Stimulated activated CD8-positive, alpha-beta memory T cell treated with anti-CD3 and anti-CD28 coated beads, Interleukin-4, amount 100 ng/mL, for 1 hour (primary cell): ENCODE measurements at regions not wholly inside any gene's neighbourhood (a gene's known extent, or its start where the extent isn't known, plus 50 kb on each side); places are given as distances from the start of the nearest gene placed in this dataset.
"Not testable (repeated sequence)": the region's sequence is repeated elsewhere in the genome, so short reads cannot be mapped to it uniquely, and the experiment has no call there.

Experiments
- DNase-seq, 2 donors: peaks; one replicate each; pipeline ENCODE4 v3.0.0-alpha.2; 2020; ENCODE audit warnings: low read depth in 2 of 2, low spot score in 1 of 2

DNA sequence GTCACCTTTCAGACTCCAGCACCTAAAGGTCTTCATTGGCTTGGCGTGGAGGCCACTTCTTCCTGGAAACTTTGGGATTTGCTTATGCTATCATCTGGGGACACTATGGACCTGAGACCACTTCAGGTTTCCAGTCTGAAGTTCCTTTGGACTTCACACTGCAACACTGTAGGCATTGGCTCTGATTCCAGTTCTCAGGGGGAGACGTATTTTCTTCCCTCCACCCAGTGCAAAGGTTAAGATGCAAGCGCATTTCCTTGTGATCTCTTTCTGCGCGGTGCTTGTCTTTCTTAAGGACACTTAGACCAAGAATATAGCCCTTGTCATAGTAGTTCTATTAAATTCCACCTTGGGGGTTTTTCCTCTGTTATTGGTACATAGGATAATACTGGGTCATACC, 299.8 kb downstream of the TSHZ3 start:
- DNase-seq, result no peak

DNA sequence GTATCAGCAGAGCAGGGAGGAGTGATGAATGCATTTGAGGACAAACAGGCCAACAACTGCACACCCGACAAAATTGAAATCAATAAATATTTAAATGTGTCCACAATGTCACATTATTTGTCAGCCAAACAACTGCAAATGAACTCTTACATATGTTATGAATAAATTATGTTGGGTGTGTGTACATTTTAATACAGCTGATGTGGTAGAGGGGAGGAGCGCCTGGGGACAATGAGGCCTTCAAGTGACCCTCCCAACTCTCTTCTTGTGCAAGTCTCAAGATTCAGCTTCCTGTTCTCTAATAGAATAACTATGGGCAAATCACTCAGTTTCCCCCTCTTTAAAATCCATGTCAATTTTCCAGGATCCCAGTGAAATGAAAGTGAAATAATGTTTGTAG, 303.2 kb downstream of the TSHZ3 start:
- no peak for DNase-seq

DNA sequence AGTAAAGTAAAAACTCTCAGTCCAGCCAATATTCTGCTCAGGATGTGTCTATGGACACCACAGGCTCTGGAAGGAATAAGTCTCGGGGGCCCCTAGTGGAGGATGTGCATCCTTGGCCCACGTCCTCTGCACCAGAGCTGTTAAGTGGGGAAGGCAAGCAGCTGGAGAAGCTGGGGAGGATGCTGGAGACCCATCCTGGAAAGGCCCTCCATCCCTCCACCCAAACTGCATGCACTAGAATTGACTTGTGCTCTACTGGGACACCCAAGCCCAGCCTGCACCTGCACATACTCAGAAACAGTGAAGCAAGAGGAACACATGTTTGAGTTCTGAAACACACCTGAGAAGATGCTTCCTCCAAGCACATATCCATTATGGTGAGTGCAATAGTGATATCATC, 307.8 kb downstream of the TSHZ3 start:
- DNase-seq, result no peak

GRCh38 chr19:31039151-31039550, 310.1 kb downstream of the TSHZ3 start:
- no peak for DNase-seq

DNA sequence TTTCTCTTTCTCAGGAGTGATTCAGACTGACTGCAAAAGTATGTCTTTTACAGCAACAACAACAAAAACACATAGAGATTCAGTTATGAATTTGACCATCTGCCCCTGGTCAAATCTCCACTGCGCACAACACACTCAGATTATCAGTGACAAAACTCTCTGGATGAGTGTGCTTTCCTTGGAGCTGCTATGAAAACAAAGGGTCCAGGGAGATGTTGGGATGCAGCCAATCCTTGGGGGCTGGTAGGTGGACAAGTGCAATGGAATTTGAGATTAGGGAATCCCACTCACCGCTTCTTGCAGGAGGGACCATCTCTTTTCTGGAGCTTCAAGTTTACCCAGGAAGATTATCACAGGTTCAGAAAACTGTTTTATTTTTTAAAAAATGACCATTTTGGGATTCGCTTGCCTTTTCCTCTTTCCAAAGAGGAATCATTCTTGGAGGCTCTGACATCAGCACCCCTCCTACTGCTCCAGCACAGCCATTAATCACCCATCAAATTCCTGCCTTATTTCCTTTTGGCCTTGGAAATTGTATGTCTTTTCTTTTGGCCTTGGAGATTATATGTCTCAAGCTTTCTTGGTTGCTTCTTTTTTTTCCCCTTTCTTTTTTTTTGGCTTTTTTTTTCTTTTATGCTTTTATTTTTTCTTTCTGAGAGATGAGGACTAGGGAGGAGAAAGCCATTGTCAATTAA, 311.8 kb downstream of the TSHZ3 start:
- DNase-seq, result no peak

DNA sequence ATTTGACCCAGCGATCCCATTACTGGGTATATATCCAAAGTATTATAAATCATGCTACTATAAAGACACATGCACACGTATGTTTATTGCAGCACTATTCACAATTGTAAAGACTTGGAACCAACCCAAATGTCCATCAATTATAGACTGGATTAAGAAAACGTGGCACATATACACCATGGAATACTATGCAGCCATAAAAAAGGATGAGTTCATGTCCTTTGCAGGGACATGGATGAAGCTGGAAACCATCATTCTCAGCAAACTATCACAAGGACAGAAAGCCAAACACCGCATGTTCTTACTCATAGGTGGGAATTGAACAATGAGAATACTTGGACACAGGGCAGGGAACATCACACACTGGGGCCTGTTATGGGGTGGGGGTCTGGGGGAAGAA, 317.8 kb downstream of the TSHZ3 start:
- DNase-seq, result not testable (repeated sequence)

DNA sequence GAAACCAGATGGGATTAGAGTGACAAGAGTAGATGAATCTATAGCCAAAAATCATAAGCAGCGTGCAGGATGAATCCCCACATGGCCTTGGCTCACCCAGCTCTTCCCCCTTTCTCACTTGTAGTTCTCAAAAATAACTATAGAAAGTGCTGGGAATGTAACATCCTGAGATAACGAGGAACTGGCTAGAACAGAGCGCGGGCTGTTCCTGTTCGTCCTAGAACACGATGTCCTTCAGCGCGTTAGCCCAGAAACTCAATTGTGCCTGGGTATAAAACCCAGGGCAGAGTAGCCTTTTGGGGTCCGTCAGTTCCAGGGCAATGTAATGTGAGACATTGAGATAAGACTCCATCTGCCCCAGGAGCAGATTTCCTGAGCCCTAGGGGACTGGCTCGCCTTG, 326.2 kb downstream of the TSHZ3 start:
- DNase-seq, result no peak

DNA sequence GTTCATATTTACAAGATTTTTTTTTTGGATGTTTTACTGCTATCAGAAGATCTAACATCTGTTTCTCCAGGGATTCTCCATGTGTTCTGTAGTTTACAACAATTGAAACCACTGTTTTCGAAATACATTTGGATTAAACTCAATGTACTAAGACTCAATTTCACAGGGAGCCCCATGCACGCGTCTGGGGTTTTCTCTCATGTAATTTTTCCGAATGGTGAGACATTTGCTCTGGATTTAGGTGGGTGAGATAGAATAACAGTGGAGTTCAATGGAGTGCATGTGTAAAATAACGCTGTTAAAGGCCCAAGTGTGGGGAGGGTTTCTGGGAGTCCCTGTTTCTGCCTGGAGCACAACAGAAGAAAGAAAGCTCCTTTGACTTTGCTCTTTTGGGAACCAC, 330.3 kb downstream of the TSHZ3 start:
- no peak for DNase-seq

- DNase-seq, result no peak
Measured at GRCh38 chr19:31015778-31016177, 333.5 kb downstream of the TSHZ3 start.

GRCh38 chr19:31014668-31015067, 334.6 kb downstream of the TSHZ3 start:
- no peak for DNase-seq

DNA sequence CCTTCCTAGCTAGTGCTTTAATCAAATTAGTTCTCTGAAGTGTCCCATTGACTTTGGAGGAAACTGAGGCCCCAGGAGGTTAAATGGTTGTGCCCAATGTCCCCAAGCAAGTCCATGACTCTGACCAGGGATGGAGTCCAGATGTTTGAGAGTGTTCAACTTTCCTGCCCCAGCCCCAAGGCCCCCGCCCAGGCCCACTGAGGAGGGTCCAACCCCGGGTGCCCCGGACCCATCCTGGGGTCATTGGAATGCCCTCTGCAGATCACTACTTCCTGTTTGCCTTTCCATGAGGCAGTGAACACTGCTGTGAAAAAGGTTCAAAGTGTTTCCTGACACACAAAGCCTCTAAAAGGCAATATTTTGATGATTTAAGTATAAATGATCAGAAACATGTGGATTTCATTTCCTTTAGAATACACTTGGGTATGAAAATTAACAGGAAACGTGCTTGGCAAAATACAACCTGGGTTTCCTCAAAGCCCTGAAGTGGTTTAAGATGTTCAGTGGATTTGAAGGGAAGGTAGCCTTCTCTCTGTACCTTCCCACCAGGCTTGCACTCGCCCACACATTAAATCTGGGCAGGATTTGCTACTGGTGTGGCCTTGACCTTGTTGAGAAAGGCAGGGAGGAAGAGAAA, 335.7 kb downstream of the TSHZ3 start:
- DNase-seq, result no peak

- no peak for DNase-seq
Measured at GRCh38 chr19:31002518-31003244, 346.6 kb downstream of the TSHZ3 start.

DNA sequence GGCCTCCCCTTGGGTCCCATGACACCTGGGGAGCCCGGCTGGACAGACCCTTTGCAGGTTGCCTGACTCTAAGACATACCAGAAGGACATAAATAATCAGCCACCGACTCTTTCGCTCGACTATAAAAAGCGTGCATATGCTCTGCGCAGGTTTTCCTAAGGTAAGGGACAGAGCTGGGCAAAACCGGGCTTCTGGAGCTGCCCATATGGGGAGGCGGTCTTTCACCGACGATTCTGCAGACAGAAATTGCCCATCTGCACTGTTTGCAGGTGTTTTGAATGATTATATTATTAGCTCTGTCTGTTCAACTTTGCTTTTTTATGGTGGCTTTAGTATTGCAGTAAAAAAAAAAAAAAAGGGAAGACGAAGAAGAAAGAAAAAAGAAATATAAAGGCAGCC, 347.2 kb downstream of the TSHZ3 start:
- DNase-seq, result no peak

GRCh38 chr19:31000913-31001312, 348.3 kb downstream of the TSHZ3 start:
- no peak for DNase-seq

- no peak for DNase-seq
Measured at GRCh38 chr19:30999726-31000125, 349.5 kb downstream of the TSHZ3 start.

DNA sequence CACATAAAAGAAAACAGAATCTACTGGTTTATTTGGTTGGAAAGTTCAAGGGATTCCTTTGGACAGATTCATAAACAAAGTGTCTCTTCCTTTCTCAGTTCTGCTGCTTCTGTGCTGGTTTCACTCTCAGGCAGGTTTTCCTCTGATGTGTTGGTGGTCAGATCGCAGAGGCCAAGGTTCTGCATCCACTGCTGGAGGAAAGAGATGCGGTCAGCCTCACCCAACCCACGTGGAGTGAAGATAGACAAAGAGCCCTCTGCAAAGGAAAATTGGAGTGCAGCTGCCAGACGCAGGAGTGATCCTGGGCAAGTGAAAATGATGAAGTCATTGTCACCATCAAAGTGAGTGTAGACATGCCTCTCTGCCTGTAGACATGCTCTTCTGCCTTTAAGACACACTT, 352.0 kb downstream of the TSHZ3 start:
- no peak for DNase-seq

GRCh38 chr19:30978639-30979038, 370.6 kb downstream of the TSHZ3 start:
- no peak for DNase-seq

GRCh38 chr19:30969591-30969990, 379.6 kb downstream of the TSHZ3 start:
- no peak for DNase-seq

DNA sequence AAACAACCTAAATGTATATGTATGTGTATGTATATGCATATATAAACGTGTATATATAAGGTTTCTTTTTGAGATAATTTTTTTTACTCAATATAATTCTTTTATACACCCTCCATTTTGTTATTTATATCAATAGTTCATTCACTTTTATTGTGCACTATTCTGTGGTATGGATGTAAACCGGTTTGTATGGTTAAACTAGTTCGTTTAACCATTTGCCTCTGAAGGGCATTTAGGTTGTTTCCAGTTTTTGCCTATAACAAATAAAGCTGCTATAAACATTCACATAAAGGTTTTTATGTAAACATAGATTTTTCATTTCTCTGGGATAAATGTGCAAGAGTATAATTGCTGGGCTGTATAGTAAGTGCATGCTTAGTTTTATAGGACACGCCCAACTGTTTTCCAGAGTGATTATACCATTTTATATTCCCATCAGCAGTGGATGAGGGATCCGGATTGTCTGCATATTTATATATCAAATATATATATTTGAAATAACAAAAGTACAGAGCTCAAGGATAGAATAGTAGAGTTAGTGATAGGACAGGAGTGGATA, 380.3 kb downstream of the TSHZ3 start:
- no peak for DNase-seq

DNA sequence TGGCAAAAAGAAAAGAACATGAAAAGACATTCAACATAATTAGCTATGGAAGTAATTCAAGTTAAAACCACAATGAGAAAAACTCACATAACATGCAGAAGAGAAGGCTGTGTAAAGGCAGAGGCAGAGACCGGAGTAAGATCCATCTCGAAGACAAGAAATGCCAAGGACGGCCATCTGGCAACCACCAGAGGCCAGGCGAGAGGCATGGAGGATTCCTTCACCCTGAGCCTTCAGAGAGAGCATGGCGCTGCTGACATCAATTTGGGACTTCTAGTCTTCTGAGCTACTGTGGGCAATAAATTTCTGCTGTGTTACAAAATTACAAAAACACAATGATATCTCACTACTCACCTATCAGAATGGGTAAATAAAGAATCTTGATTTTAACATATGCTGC, 381.0 kb downstream of the TSHZ3 start:
- no peak for DNase-seq

DNA sequence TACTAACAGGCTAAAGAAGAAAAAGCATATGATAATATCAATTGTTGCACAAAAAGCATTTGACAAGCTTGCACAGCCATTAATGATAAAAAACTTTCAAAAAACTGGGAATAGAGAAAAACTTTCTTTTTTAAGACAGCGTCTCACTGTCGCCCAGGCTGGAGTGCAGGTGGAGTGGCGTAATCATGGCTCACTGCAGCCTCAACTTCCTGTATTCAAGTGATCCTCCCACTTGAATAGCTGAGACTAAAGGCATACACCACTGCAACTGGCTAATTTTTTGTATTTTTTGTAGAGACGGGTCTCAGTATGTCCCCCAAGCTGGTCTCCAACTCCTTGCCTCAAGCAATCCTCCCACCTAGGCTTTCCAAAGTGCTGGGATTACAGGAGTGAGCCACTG, 382.8 kb downstream of the TSHZ3 start:
- DNase-seq, result no peak

DNA sequence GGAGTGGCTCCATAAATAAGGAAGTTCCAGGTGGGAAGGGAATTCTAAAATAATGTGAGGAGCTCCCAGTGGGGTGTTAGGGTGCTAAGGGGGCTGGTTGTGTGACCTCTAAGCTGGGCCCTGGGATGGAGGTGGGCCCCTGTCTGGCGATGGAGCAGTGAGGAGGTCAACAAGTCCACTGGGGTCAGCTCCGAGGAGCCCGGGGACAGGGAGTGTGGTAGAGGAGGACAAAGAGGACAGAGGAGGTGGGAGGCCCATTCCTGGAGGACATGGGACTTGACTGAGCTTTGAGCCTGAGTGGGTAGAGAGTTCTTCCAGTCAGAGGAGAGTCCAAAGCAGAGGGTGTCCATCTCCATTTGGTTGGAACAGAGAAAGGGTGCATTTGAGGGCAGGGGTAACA, 390.2 kb downstream of the TSHZ3 start:
- no peak for DNase-seq
